NB4 (cell line): ENCODE measurements at regions not wholly inside any gene's neighbourhood (a gene's known extent, or its start where the extent isn't known, plus 50 kb on each side); places are given as distances from the start of the nearest gene placed in this dataset.

Experiments used
- DNase-seq: peaks from one replicate; pipeline ENCODE4 v3.0.0; 2010; ENCODE audit warnings: low read depth
- H3K4me3 ChIP-seq: one replicate; pipeline ENCODE4 v1.5.1; 2011; ENCODE audit warnings: mild to moderate bottlenecking, low read depth, low read length, moderate library complexity
- CTCF ChIP-seq: IDR thresholded peaks from one replicate; pipeline ENCODE4 v1.5.1; 2012; ENCODE audit warnings: low read depth, low read length
- MAX ChIP-seq: IDR thresholded peaks from 2 replicates; pipeline ENCODE4 v1.6.1; 2011; ENCODE audit warnings: low read depth, low read length
- MYC ChIP-seq: IDR thresholded peaks from 2 replicates; pipeline ENCODE4 v1.6.1; 2011; ENCODE audit warnings: low read depth, low read length
- POLR2A ChIP-seq: IDR thresholded peaks from 2 replicates; pipeline ENCODE4 v1.6.1; 2011; ENCODE audit warnings: mild to moderate bottlenecking; ENCODE audit not compliant: insufficient read length; ENCODE audit errors: extremely low read depth

GRCh38 chrX:10984213-10984612 is 126.9 kb upstream of the HCCS start:
- no peak for TF ChIP-seq MYC
- no peak for TF ChIP-seq MAX
- TF ChIP-seq CTCF = no peak
- TF ChIP-seq POLR2A = no peak
- no peak for DNase-seq
- no peak overlapping the region for H3K4me3 ChIP-seq

GRCh38 chrX:10986616-10987015 is 124.5 kb upstream of the HCCS start:
- no peak for DNase-seq
- H3K4me3 ChIP-seq = no peak overlapping the region
- TF ChIP-seq MAX (no peak), MYC (no peak), POLR2A (no peak), CTCF (no peak)

- no peak overlapping the region for H3K4me3 ChIP-seq
- no peak for DNase-seq
- TF ChIP-seq POLR2A (no peak), MYC (no peak), CTCF (no peak), MAX (no peak)
These were observed 122.5 kb upstream of the HCCS start for GRCh38 chrX:10988653-10989052.

GRCh38 chrX:10989386-10989785 is 121.7 kb upstream of the HCCS start:
- TF ChIP-seq MAX = no peak
- TF ChIP-seq POLR2A = no peak
- TF ChIP-seq CTCF = no peak
- TF ChIP-seq MYC = no peak
- no peak for DNase-seq
- H3K4me3 ChIP-seq = no peak overlapping the region

- no peak for DNase-seq
- no peak for TF ChIP-seq MAX
- no peak for TF ChIP-seq MYC
- no peak for TF ChIP-seq CTCF
- TF ChIP-seq POLR2A = no peak
- H3K4me3 ChIP-seq = no peak overlapping the region
These were observed 120.7 kb upstream of the HCCS start for GRCh38 chrX:10990418-10990817.

- no peak overlapping the region for H3K4me3 ChIP-seq
- TF ChIP-seq CTCF (no peak), POLR2A (no peak), MAX (no peak), MYC (no peak)
- no peak for DNase-seq
These were observed 120.2 kb upstream of the HCCS start for GRCh38 chrX:10990976-10991375.
